H9 (cell line): ENCODE measurements at regions not wholly inside any gene's neighbourhood (a gene's known extent, or its start where the extent isn't known, plus 50 kb on each side); places are given as distances from the start of the nearest gene placed in this dataset.
"Not testable (repeated sequence)": the region's sequence is repeated elsewhere in the genome, so short reads cannot be mapped to it uniquely, and the experiment has no call there.

ENCODE experiments used
- DNase-seq: peaks from one replicate; pipeline ENCODE4 v3.0.0-alpha.2; 2017
- H2AFZ ChIP-seq: one replicate; pipeline ENCODE4 v1.6.1; 2013; ENCODE audit warnings: mild to moderate bottlenecking, low read length, control low read depth, moderate library complexity
- H2AK5ac ChIP-seq: 2 replicates; pipeline ENCODE4 v1.6.1; 2013; ENCODE audit warnings: low read length, control low read depth, mixed read lengths; ENCODE audit not compliant: insufficient read length
- H2BK120ac ChIP-seq: one replicate; pipeline ENCODE4 v1.6.1; 2013; ENCODE audit warnings: low read depth, mild to moderate bottlenecking, low read length, control low read depth, inconsistent platforms; ENCODE audit not compliant: poor library complexity, severe bottlenecking
- H2BK12ac ChIP-seq: 2 replicates; pipeline ENCODE4 v1.6.1; 2013; ENCODE audit warnings: low read length, control low read depth, mixed read lengths, low read depth; ENCODE audit not compliant: insufficient read length
- H2BK15ac ChIP-seq: 2 replicates; pipeline ENCODE4 v1.6.1; 2013; ENCODE audit warnings: low read depth, low read length, control low read depth
- H2BK20ac ChIP-seq: one replicate; pipeline ENCODE4 v1.6.1; 2013; ENCODE audit warnings: low read depth, mild to moderate bottlenecking, low read length, control low read depth, inconsistent platforms; ENCODE audit not compliant: poor library complexity, severe bottlenecking
- H2BK5ac ChIP-seq: 2 replicates; pipeline ENCODE4 v1.6.1; 2013; ENCODE audit warnings: low read length, control low read depth, mixed read lengths; ENCODE audit not compliant: insufficient read length
- H3K14ac ChIP-seq: 2 replicates; pipeline ENCODE4 v1.6.1; 2013; ENCODE audit warnings: low read length, control low read depth; ENCODE audit not compliant: insufficient read depth
- H3K18ac ChIP-seq: 2 replicates; pipeline ENCODE4 v1.6.1; 2013; ENCODE audit warnings: low read depth, mild to moderate bottlenecking, mixed read lengths, low read length, control low read depth; ENCODE audit not compliant: insufficient read length
- H3K23ac ChIP-seq: 2 replicates; pipeline ENCODE4 v1.6.1; 2013; ENCODE audit warnings: low read length, control low read depth, mixed read lengths, low read depth; ENCODE audit not compliant: insufficient read length
- H3K23me2 ChIP-seq: 2 replicates; pipeline ENCODE4 v1.6.1; 2013; ENCODE audit warnings: low read depth, mild to moderate bottlenecking, mixed read lengths, low read length, control low read depth; ENCODE audit not compliant: insufficient read length, poor library complexity, severe bottlenecking
- H3K27ac ChIP-seq: 2 replicates; pipeline ENCODE4 v1.5.1; 2013; ENCODE audit warnings: low read length, control low read depth, mixed read lengths, low read depth; ENCODE audit not compliant: insufficient read length
- H3K27me3 ChIP-seq: 2 replicates; pipeline ENCODE4 v1.6.1; 2013; ENCODE audit warnings: low read length, control low read depth, inconsistent platforms; ENCODE audit not compliant: insufficient read depth
- H3K4ac ChIP-seq: 2 replicates; pipeline ENCODE4 v1.6.1; 2013; ENCODE audit warnings: low read depth, mild to moderate bottlenecking, control low read depth, inconsistent platforms, low read length, moderate library complexity
- H3K4me1 ChIP-seq: 2 replicates; pipeline ENCODE4 v1.6.1; 2013; ENCODE audit warnings: low read length, control low read depth, inconsistent platforms; ENCODE audit not compliant: insufficient read depth
- H3K4me2 ChIP-seq: 2 replicates; pipeline ENCODE4 v1.6.1; 2013; ENCODE audit warnings: low read length, control low read depth, mixed read lengths; ENCODE audit not compliant: insufficient read length, insufficient read depth
- H3K56ac ChIP-seq: 2 replicates; pipeline ENCODE4 v1.6.1; 2013; ENCODE audit warnings: low read depth, mild to moderate bottlenecking, mixed read lengths, low read length, control low read depth; ENCODE audit not compliant: insufficient read length
- H3K79me1 ChIP-seq: 2 replicates; pipeline ENCODE4 v1.6.1; 2013; ENCODE audit warnings: low read depth, mild to moderate bottlenecking, moderate library complexity, low read length, control low read depth, inconsistent platforms; ENCODE audit not compliant: insufficient read depth, poor library complexity, severe bottlenecking
- H3K79me2 ChIP-seq: 2 replicates; pipeline ENCODE4 v1.6.1; 2013; ENCODE audit warnings: low read length, control low read depth, inconsistent platforms; ENCODE audit not compliant: insufficient read depth
- H3K9ac ChIP-seq: 2 replicates; pipeline ENCODE4 v1.6.1; 2013; ENCODE audit warnings: low read length, control low read depth, mixed read lengths; ENCODE audit not compliant: insufficient read length; ENCODE audit errors: extremely low read depth
- H3K9me3 ChIP-seq: one replicate; pipeline ENCODE4 v1.6.1; 2013; ENCODE audit warnings: low read depth, low read length, inconsistent platforms; ENCODE audit not compliant: control insufficient read depth
- H3T11ph ChIP-seq: one replicate; pipeline ENCODE4 v1.6.1; 2013; ENCODE audit warnings: mild to moderate bottlenecking, low read length, control low read depth, inconsistent platforms
- H4K20me1 ChIP-seq: one replicate; pipeline ENCODE4 v1.6.1; 2013; ENCODE audit not compliant: control insufficient read depth, insufficient read length, insufficient read depth
- H4K5ac ChIP-seq: 2 replicates; pipeline ENCODE4 v1.6.1; 2013; ENCODE audit warnings: low read depth, mild to moderate bottlenecking, mixed read lengths, low read length, control low read depth; ENCODE audit not compliant: insufficient read length
- H4K8ac ChIP-seq: replicated peaks from 2 replicates; pipeline ENCODE4 v1.6.1; 2013; ENCODE audit warnings: low read length, control low read depth, mixed read lengths, low read depth; ENCODE audit not compliant: insufficient read length
- H4K91ac ChIP-seq: 2 replicates; pipeline ENCODE4 v1.6.1; 2013; ENCODE audit warnings: low read depth, mild to moderate bottlenecking, moderate library complexity, mixed read lengths, low read length, control low read depth; ENCODE audit not compliant: insufficient read length
- H3K27ac Mint-ChIP-seq, 3 experiments: 2 replicates in 2 of 3; 3 replicates in 1 of 3; pipeline ENCODE4 v1.8.0; 2020 to 2021; ENCODE audit warnings: mixed read lengths in 3 of 3, mild to moderate bottlenecking in 1 of 3, moderate library complexity in 1 of 3
- H3K27me3 Mint-ChIP-seq: 2 replicates; pipeline ENCODE4 v1.8.0; 2021; ENCODE audit warnings: low read depth, mild to moderate bottlenecking, moderate library complexity, mixed read lengths
- H3K36me3 Mint-ChIP-seq, 3 experiments: 2 replicates in 2 of 3; 3 replicates in 1 of 3; pipeline ENCODE4 v1.8.0; 2020 to 2021; ENCODE audit warnings: low read depth in 3 of 3, mixed read lengths in 3 of 3; ENCODE audit not compliant: insufficient read depth in 1 of 3
- H3K4me1 Mint-ChIP-seq, 2 experiments: 2 replicates each; pipeline ENCODE4 v1.8.0; 2020; ENCODE audit warnings: mixed read lengths in 2 of 2
- H3K4me3 Mint-ChIP-seq, 2 experiments: 2 replicates in 1 of 2; 3 replicates in 1 of 2; pipeline ENCODE4 v1.8.0; 2020 to 2021; ENCODE audit warnings: mild to moderate bottlenecking in 2 of 2, mixed read lengths in 2 of 2, moderate library complexity in 1 of 2
- H3K9me3 Mint-ChIP-seq, 2 experiments: 2 replicates in 1 of 2; 3 replicates in 1 of 2; pipeline ENCODE4 v1.8.0; 2020; ENCODE audit warnings: mild to moderate bottlenecking in 2 of 2, mixed read lengths in 2 of 2, moderate library complexity in 1 of 2
- CTCF ChIP-seq: fragments of 200-600 bp; sonication (generic); conservative IDR thresholded peaks from 3 replicates; pipeline ENCODE4 v1.8.0; 2021; ENCODE audit warnings: antibody characterized with exemption, mild to moderate bottlenecking
- WGBS: extraction: QIAGEN DNeasy Blood & Tissue Kit; methylation state at CpG from one replicate; pipeline ENCODE4 v1.1.7; 2013; ENCODE audit warnings: missing lambda C conversion rate, low lambda C conversion rate, mixed read lengths; ENCODE audit not compliant: insufficient read length; ENCODE audit errors: extremely low coverage; 5-methylcytosine and 5-hydroxymethylcytosine counted together

GRCh38 chr16:29094729-29095624 is 110.1 kb downstream of the LAT start:
- not testable (repeated sequence) for H4K8ac ChIP-seq, H3K23me2 ChIP-seq, H4K91ac ChIP-seq, H3K27me3 ChIP-seq, H4K5ac ChIP-seq, H3K18ac ChIP-seq, H3K4me2 ChIP-seq, H3K27ac Mint-ChIP-seq, H3K4me3 Mint-ChIP-seq, H3K27me3 Mint-ChIP-seq, H3T11ph ChIP-seq, H2BK5ac ChIP-seq, H3K4me1 Mint-ChIP-seq, H2BK20ac ChIP-seq, H4K20me1 ChIP-seq, H3K9me3 ChIP-seq, H3K27ac ChIP-seq, H3K36me3 Mint-ChIP-seq, H2BK12ac ChIP-seq, H3K56ac ChIP-seq, H3K9me3 Mint-ChIP-seq, H3K14ac ChIP-seq, H3K79me1 ChIP-seq, H3K4ac ChIP-seq, H2BK15ac ChIP-seq, H2AK5ac ChIP-seq, DNase-seq, H3K9ac ChIP-seq, H2AFZ ChIP-seq, H3K4me1 ChIP-seq, H3K79me2 ChIP-seq, H2BK120ac ChIP-seq, H3K23ac ChIP-seq
- TF ChIP-seq CTCF: peak; percentile 52
- WGBS: no CpG with 5 or more reads among the region's 13 CpGs

GRCh38 chr16:29094325-29094724 is 109.5 kb downstream of the LAT start:
- not testable (repeated sequence) for H3K23ac ChIP-seq, H3K36me3 Mint-ChIP-seq, H2BK15ac ChIP-seq, H4K5ac ChIP-seq, H2BK5ac ChIP-seq, H2AFZ ChIP-seq, H4K91ac ChIP-seq, H3K4me1 Mint-ChIP-seq, H3K79me2 ChIP-seq, H3K9ac ChIP-seq, H4K8ac ChIP-seq, H3K14ac ChIP-seq, H2BK12ac ChIP-seq, H3K56ac ChIP-seq, H2BK20ac ChIP-seq, H3K27ac ChIP-seq, H3K27me3 ChIP-seq, H4K20me1 ChIP-seq, H3K4me1 ChIP-seq, DNase-seq, H3K4me3 Mint-ChIP-seq, H3K27me3 Mint-ChIP-seq, H3K23me2 ChIP-seq, H3T11ph ChIP-seq, H3K4me2 ChIP-seq, H3K18ac ChIP-seq, H3K4ac ChIP-seq, H3K79me1 ChIP-seq, H2BK120ac ChIP-seq, H3K9me3 Mint-ChIP-seq, H3K27ac Mint-ChIP-seq, H3K9me3 ChIP-seq, H2AK5ac ChIP-seq
- no CpG with 5 or more reads among the region's 3 CpGs for WGBS
